Kidney (tissue), 13 donors: ENCODE measurements at regions not wholly inside any gene's neighbourhood (a gene's known extent, or its start where the extent isn't known, plus 50 kb on each side); places are given as distances from the start of the nearest gene placed in this dataset.

Experiments used
- DNase-seq, 5 donors: peaks; one replicate each; pipeline ENCODE4 v3.0.0-alpha.2; 2013 to 2020
- FAIRE-seq: peaks from 2 replicates; lab custom pipeline; 2012; peaks lifted over from hg19 to GRCh38; lab: Jason Lieb, UNC
- H3K27ac ChIP-seq, 2 donors: one replicate each; pipeline ENCODE4 v1.7.0; 2013; ENCODE audit warnings: low read depth in 2 of 2, low read length in 2 of 2, inconsistent platforms in 1 of 2
- H3K27me3 ChIP-seq: one replicate; pipeline ENCODE4 v1.7.1; 2013; ENCODE audit warnings: low read length, inconsistent platforms; ENCODE audit not compliant: control insufficient read depth, insufficient read depth
- H3K36me3 ChIP-seq, 3 donors: one replicate each; pipeline versions ENCODE4 v1.7.0 to v1.7.1; 2013; ENCODE audit warnings: low read length in 3 of 3, control low read depth in 1 of 3, inconsistent platforms in 1 of 3; ENCODE audit not compliant: insufficient read depth in 3 of 3, control insufficient read depth in 2 of 3
- H3K4me1 ChIP-seq, 3 donors: one replicate each; pipeline versions ENCODE4 v1.7.0 to v1.7.1; 2013; ENCODE audit warnings: low read length in 3 of 3, inconsistent platforms in 1 of 3, low read depth in 1 of 3; ENCODE audit not compliant: control insufficient read depth in 2 of 3, insufficient read depth in 2 of 3
- H3K4me3 ChIP-seq, 3 donors: one replicate each; pipeline versions ENCODE4 v1.7.0 to v1.8.1; 2013; ENCODE audit warnings: low read length in 3 of 3, control low read depth in 1 of 3, inconsistent platforms in 1 of 3
- H3K9ac ChIP-seq, 3 donors: one replicate each; pipeline versions ENCODE4 v1.7.0 to v1.7.1; 2013; ENCODE audit warnings: low read length in 3 of 3, control low read depth in 1 of 3, inconsistent platforms in 1 of 3
- H3K9me3 ChIP-seq, 3 donors: one replicate each; pipeline versions ENCODE4 v1.7.0 to v1.7.1; 2013; ENCODE audit warnings: low read length in 3 of 3, control low read depth in 1 of 3, inconsistent platforms in 1 of 3; ENCODE audit not compliant: control insufficient read depth in 2 of 3, insufficient read depth in 1 of 3
- intact Hi-C: fragments of 100-400 bp; cut with DNase I; formaldehyde crosslinking; loops from one replicate; pipeline ENCODE4 v1.11.1; 2022
- TF ChIP-seq, protein P1 (sequence below): IDR thresholded peaks from 3 replicates; pipeline ENCODE4 v1.5.1; 2012; ENCODE audit warnings: mild to moderate bottlenecking, moderate library complexity, borderline replicate concordance; ENCODE audit not compliant: insufficient read depth; ENCODE audit errors: extremely low read depth
- donor health status: control.
- donor health status: control.
- donor health status: control.
- donor health status: control.
- donor health status: control.
- donor health status: DM: yes; HTN: yes; CAD: no.
- donor health status: Normal renal cell carcinoma (clear cell type).

- Histone ChIP-seq H3K27me3 (no peaks in the 10 kb centered on the region), H3K36me3 (no peaks in the 10 kb centered on the region), H3K9me3 (no peaks in the 10 kb centered on the region), H3K4me1 (peaks cover 0 to 8% (median 4%) of the 10 kb centered on the region in 3 donors), H3K9ac (no peak overlapping the region), H3K4me3 (no peak overlapping the region), H3K27ac (peak overlapping the region in 1 of 2 donors; percentile 14)
- no peak for FAIRE-seq
- TF ChIP-seq, protein P1, sequence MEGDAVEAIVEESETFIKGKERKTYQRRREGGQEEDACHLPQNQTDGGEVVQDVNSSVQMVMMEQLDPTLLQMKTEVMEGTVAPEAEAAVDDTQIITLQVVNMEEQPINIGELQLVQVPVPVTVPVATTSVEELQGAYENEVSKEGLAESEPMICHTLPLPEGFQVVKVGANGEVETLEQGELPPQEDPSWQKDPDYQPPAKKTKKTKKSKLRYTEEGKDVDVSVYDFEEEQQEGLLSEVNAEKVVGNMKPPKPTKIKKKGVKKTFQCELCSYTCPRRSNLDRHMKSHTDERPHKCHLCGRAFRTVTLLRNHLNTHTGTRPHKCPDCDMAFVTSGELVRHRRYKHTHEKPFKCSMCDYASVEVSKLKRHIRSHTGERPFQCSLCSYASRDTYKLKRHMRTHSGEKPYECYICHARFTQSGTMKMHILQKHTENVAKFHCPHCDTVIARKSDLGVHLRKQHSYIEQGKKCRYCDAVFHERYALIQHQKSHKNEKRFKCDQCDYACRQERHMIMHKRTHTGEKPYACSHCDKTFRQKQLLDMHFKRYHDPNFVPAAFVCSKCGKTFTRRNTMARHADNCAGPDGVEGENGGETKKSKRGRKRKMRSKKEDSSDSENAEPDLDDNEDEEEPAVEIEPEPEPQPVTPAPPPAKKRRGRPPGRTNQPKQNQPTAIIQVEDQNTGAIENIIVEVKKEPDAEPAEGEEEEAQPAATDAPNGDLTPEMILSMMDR: no peak
- DNase-seq: peak in 1 of 5 donors; percentile 21
- intact Hi-C loops: no loop called here
Measured at GRCh38 chr14:30803185-30803584, 71.2 kb upstream of the COCH start.

- no peak overlapping the region for H3K9ac ChIP-seq
- H3K4me3 ChIP-seq: no peak overlapping the region
- no peaks in the 10 kb centered on the region for H3K36me3 ChIP-seq
- no peak overlapping the region for H3K27ac ChIP-seq
- H3K9me3 ChIP-seq: no peaks in the 10 kb centered on the region
- TF ChIP-seq, protein P1: no peak
- no peak for DNase-seq
- H3K27me3 ChIP-seq: no peaks in the 10 kb centered on the region
- no peak for FAIRE-seq
- intact Hi-C loops: no loop called here
- H3K4me1 ChIP-seq: peaks cover 0 to 4% (median 3%) of the 10 kb centered on the region in 3 donors
Measured at GRCh38 chr14:30805284-30805683, 69.1 kb upstream of the COCH start.

- H3K9me3 ChIP-seq: no peaks in the 10 kb centered on the region
- H3K27me3 ChIP-seq: no peaks in the 10 kb centered on the region
- TF ChIP-seq, protein P1: no peak
- H3K27ac ChIP-seq: no peak overlapping the region
- peaks cover 0 to under 1% (median 0%) of the 10 kb centered on the region in 3 donors for H3K4me1 ChIP-seq
- no peak for DNase-seq
- FAIRE-seq: no peak
- H3K4me3 ChIP-seq: no peak overlapping the region
- H3K36me3 ChIP-seq: no peaks in the 10 kb centered on the region
- no peak overlapping the region for H3K9ac ChIP-seq
- intact Hi-C loops: no loop called here
Measured at GRCh38 chr14:30808576-30808975, 65.8 kb upstream of the COCH start.

- intact Hi-C loops: no loop called here
- no peak for DNase-seq
Measured at GRCh38 chr14:30813216-30813615, 61.1 kb upstream of the COCH start.

More at GRCh38 chr14:30813216-30813615, 61.1 kb upstream of the COCH start:
- TF ChIP-seq, protein P1: no peak
- Histone ChIP-seq H3K9ac (no peak overlapping the region), H3K4me3 (no peak overlapping the region), H3K36me3 (no peaks in the 10 kb centered on the region), H3K4me1 (no peaks in the 10 kb centered on the region), H3K27me3 (no peaks in the 10 kb centered on the region), H3K9me3 (no peaks in the 10 kb centered on the region), H3K27ac (no peak overlapping the region)
- no peak for FAIRE-seq
